ENCODE measurements at regions not wholly inside any gene's neighbourhood (a gene's known extent, or its start where the extent isn't known, plus 50 kb on each side); places are given as distances from the start of the nearest gene placed in this dataset.

GRCh38 chr6:1081551-1082284 is 230.2 kb upstream of the FOXQ1 start:
- no peak for DNase-seq

- DNase-seq, result no peak
Observed at GRCh38 chr6:1080453-1081337, 231.2 kb upstream of the FOXQ1 start.

GRCh38 chr6:1079525-1079924 is 232.4 kb upstream of the FOXQ1 start:
- DNase-seq, result no peak

- no peak for DNase-seq
Observed at GRCh38 chr6:1077478-1078416, 234.2 kb upstream of the FOXQ1 start.

- no peak for DNase-seq
Observed at GRCh38 chr6:1076531-1077459, 235.1 kb upstream of the FOXQ1 start.

GRCh38 chr6:1075880-1076279 is 236.0 kb upstream of the FOXQ1 start:
- DNase-seq, result no peak

- no peak for DNase-seq
Observed at GRCh38 chr6:1075444-1075843, 236.5 kb upstream of the FOXQ1 start.

- no peak for DNase-seq
Observed at GRCh38 chr6:1070085-1070521, 241.8 kb upstream of the FOXQ1 start.

GRCh38 chr6:1068905-1069304 is 243.0 kb upstream of the FOXQ1 start:
- DNase-seq, result no peak

- no peak for DNase-seq
Observed at GRCh38 chr6:1068068-1068467, 243.8 kb upstream of the FOXQ1 start.

GRCh38 chr6:1067346-1067745 is 244.6 kb upstream of the FOXQ1 start:
- no peak for DNase-seq

GRCh38 chr6:1066449-1067090 is 245.3 kb upstream of the FOXQ1 start:
- no peak for DNase-seq

- DNase-seq, result no peak
Observed at GRCh38 chr6:1065986-1066385, 245.9 kb upstream of the FOXQ1 start.

GRCh38 chr6:1063671-1064355 is 248.1 kb upstream of the FOXQ1 start:
- no peak for DNase-seq

- DNase-seq, result no peak
Observed at GRCh38 chr6:1062786-1063545, 248.9 kb upstream of the FOXQ1 start.

GRCh38 chr6:1059596-1059995 is 252.3 kb upstream of the FOXQ1 start:
- no peak for DNase-seq

- no peak for DNase-seq
Observed at GRCh38 chr6:1057490-1058135, 254.3 kb upstream of the FOXQ1 start.

- DNase-seq, result no peak
Observed at GRCh38 chr6:1055015-1055921, 256.6 kb upstream of the FOXQ1 start.
